Parathyroid adenoma (tissue), 2 donors: ENCODE measurements at regions not wholly inside any gene's neighbourhood (a gene's known extent, or its start where the extent isn't known, plus 50 kb on each side); places are given as distances from the start of the nearest gene placed in this dataset.
"Not testable (repeated sequence)": the region's sequence is repeated elsewhere in the genome, so short reads cannot be mapped to it uniquely, and the experiment has no call there.

Experiments used
- H2AFZ ChIP-seq: fragments of 300-600 bp; sonication (generic); one replicate; pipeline ENCODE4 v1.7.0; 2017; ENCODE audit warnings: antibody characterized with exemption, mild to moderate bottlenecking
- H3K27ac ChIP-seq: fragments of 300-600 bp; sonication (generic); one replicate; pipeline ENCODE4 v1.7.0; 2017
- H3K27me3 ChIP-seq: fragments of 300-600 bp; sonication (generic); one replicate; pipeline ENCODE4 v1.7.0; 2017; ENCODE audit warnings: low read length; ENCODE audit not compliant: control insufficient read depth, insufficient read depth
- H3K36me3 ChIP-seq: fragments of 300-600 bp; sonication (generic); one replicate; pipeline ENCODE4 v1.7.0; 2017; ENCODE audit warnings: low read length; ENCODE audit not compliant: control insufficient read depth, insufficient read depth
- H3K4me1 ChIP-seq: fragments of 300-600 bp; sonication (generic); one replicate; pipeline ENCODE4 v1.7.0; 2017; ENCODE audit warnings: control low read depth
- H3K4me2 ChIP-seq: fragments of 300-600 bp; sonication (generic); one replicate; pipeline ENCODE4 v1.7.0; 2017; ENCODE audit warnings: low read length
- H3K4me3 ChIP-seq: fragments of 300-600 bp; sonication (generic); one replicate; pipeline ENCODE4 v1.7.0; 2017; ENCODE audit warnings: low read depth, low read length
- H3K79me2 ChIP-seq: fragments of 300-600 bp; sonication (generic); one replicate; pipeline ENCODE4 v1.7.0; 2017; ENCODE audit warnings: control low read depth
- H3K9ac ChIP-seq: fragments of 300-600 bp; sonication (generic); one replicate; pipeline ENCODE4 v1.7.0; 2017; ENCODE audit warnings: mild to moderate bottlenecking
- H3K9me3 ChIP-seq: fragments of 300-600 bp; sonication (generic); one replicate; pipeline ENCODE4 v1.7.0; 2017; ENCODE audit warnings: low read length; ENCODE audit not compliant: control insufficient read depth
- TF ChIP-seq, protein P1 (sequence below): fragments of 300-600 bp; sonication (generic); IDR thresholded peaks from one replicate; pipeline ENCODE4 v1.7.0; 2017; ENCODE audit warnings: antibody characterized with exemption, mild to moderate bottlenecking
- donor health status: primary hyperparathyroidism.

DNA sequence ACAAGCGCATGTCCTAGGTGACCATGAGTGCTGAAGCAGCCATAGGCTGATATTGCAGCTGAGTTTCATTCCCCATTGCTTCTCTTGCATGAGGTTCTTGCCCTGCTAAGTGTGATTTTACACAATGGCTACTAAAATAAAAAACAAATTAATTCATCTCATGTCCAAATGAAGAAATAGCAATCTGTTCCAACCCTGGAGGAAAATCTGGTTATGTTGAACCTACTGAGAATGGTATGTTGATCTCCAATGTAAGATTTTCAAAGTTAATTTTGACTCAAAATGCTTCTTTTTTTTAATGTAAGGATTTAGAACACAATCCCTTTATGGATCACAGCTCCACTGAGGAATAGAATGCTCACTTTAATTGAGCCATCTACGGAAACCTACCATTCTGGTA is 254.2 kb upstream of the CRBN start:
- Histone ChIP-seq H3K79me2 (no peaks in the 10 kb centered on the region), H2AFZ (no peak overlapping the region), H3K4me2 (no peak overlapping the region), H3K36me3 (no peaks in the 10 kb centered on the region), H3K27me3 (no peaks in the 10 kb centered on the region), H3K4me3 (no peak overlapping the region), H3K4me1 (no peaks in the 10 kb centered on the region), H3K9ac (no peak overlapping the region), H3K9me3 (no peaks in the 10 kb centered on the region), H3K27ac (no peak overlapping the region)
- TF ChIP-seq, protein P1, sequence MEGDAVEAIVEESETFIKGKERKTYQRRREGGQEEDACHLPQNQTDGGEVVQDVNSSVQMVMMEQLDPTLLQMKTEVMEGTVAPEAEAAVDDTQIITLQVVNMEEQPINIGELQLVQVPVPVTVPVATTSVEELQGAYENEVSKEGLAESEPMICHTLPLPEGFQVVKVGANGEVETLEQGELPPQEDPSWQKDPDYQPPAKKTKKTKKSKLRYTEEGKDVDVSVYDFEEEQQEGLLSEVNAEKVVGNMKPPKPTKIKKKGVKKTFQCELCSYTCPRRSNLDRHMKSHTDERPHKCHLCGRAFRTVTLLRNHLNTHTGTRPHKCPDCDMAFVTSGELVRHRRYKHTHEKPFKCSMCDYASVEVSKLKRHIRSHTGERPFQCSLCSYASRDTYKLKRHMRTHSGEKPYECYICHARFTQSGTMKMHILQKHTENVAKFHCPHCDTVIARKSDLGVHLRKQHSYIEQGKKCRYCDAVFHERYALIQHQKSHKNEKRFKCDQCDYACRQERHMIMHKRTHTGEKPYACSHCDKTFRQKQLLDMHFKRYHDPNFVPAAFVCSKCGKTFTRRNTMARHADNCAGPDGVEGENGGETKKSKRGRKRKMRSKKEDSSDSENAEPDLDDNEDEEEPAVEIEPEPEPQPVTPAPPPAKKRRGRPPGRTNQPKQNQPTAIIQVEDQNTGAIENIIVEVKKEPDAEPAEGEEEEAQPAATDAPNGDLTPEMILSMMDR, result no peak

DNA sequence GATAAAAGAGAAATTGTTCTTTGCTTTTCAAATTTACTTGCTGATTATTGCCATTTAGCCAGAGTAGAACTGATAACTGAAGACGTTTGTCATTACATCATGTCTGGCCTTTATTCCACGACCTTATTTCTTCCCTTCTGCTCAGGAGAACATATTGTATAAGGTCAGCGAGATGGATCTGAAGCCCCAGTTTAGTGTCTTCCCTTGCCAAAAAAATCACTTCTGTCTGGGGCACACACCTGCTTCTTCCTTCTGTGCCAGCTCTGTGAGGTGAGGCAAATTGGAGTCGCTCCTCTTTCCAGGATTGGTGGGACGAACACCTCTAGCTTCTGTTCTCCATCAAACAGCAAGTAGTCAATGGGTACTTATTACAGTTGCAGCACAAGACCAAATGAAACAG is 250.3 kb upstream of the CRBN start:
- Histone ChIP-seq H3K79me2 (no peaks in the 10 kb centered on the region), H3K27ac (no peak overlapping the region), H3K9me3 (no peaks in the 10 kb centered on the region), H3K36me3 (no peaks in the 10 kb centered on the region), H2AFZ (no peak overlapping the region), H3K9ac (no peak overlapping the region), H3K27me3 (no peaks in the 10 kb centered on the region), H3K4me1 (no peaks in the 10 kb centered on the region), H3K4me3 (no peak overlapping the region), H3K4me2 (no peak overlapping the region)
- TF ChIP-seq, protein P1, result no peak

DNA sequence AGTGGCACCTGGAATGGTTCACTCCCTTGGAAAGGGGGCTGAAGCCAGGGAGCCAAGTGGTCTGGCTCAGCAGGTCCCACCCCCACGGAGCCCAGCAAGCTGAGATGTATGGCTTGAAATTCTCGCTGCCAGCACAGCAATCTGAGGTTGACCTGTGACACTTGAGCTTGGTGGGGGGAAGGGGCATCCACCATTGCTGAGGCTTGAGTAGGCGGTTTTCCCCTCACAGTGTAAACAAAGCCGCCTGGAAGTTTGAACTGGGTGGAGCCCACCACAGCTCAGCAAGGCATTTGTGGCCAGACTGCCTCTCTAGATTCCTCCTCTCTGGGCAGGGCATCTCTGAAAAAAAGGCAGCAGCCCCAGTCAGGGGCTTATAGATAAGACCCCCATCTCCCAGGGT is 228.2 kb upstream of the CRBN start:
- H2AFZ ChIP-seq, H3K9ac ChIP-seq, H3K4me2 ChIP-seq, H3K9me3 ChIP-seq, H3K27ac ChIP-seq, H3K4me1 ChIP-seq, H3K79me2 ChIP-seq, H3K27me3 ChIP-seq, H3K36me3 ChIP-seq, H3K4me3 ChIP-seq: not testable (repeated sequence)

DNA sequence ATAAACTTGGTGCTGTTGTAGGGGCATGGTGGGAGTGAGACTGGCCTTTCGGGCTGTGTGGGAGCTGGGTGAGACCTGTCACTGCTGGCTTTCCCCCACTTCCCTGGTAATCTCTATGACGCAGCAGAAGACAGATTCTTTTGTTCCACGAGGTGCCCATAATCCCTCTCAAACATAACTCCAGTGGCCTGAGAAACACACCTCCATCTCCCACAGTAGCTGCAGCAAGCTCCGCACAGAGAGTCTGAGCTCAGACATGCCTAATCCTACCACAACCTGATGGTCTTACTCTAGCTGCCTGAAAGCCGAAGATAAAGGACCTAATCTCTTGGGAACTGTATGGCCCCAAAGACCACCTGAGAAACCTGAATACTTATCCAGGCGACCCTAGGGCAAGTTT is 225.6 kb upstream of the CRBN start:
- Histone ChIP-seq H3K4me2 (no peak overlapping the region), H3K4me3 (no peak overlapping the region), H3K9me3 (no peaks in the 10 kb centered on the region), H3K36me3 (no peaks in the 10 kb centered on the region), H3K27ac (no peak overlapping the region), H2AFZ (no peak overlapping the region), H3K4me1 (no peaks in the 10 kb centered on the region), H3K9ac (no peak overlapping the region), H3K27me3 (no peaks in the 10 kb centered on the region), H3K79me2 (no peaks in the 10 kb centered on the region)
- TF ChIP-seq, protein P1, result no peak

DNA sequence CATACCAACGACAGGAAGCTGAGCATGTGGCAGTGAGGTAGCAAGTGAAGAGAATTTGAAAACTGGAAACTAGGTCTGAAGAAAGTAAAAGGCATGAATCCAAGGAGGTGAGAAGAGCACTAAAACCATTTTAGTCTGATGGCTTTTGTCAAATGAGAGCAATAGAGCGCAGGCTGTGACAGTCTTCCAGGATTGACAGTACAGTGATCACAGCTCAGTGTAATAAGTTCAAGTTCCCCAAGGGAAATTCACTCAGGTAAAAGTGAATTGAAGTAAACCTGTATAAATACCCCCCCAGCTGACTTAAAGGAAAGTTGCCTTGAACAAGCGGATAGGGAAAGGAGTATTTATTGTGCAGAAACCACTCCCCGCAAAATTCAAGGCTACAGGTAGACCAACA is 224.2 kb upstream of the CRBN start:
- no peaks in the 10 kb centered on the region for H3K4me1 ChIP-seq
- H3K9me3 ChIP-seq, result no peaks in the 10 kb centered on the region
- H3K9ac ChIP-seq, result no peak overlapping the region
- no peaks in the 10 kb centered on the region for H3K79me2 ChIP-seq
- no peaks in the 10 kb centered on the region for H3K36me3 ChIP-seq
- no peak overlapping the region for H3K4me2 ChIP-seq
- H2AFZ ChIP-seq, result no peak overlapping the region
- H3K27ac ChIP-seq, result no peak overlapping the region
- H3K27me3 ChIP-seq, result no peaks in the 10 kb centered on the region
- H3K4me3 ChIP-seq, result no peak overlapping the region
- TF ChIP-seq, protein P1, result no peak
